GM10266 (cell line): ENCODE measurements at regions not wholly inside any gene's neighbourhood (a gene's known extent, or its start where the extent isn't known, plus 50 kb on each side); places are given as distances from the start of the nearest gene placed in this dataset.

Source experiments
- DNase-seq: peaks from one replicate; pipeline ENCODE4 v3.0.0; 2012; ENCODE audit errors: extremely low spot score
- CTCF ChIP-seq: IDR thresholded peaks from 2 replicates; pipeline ENCODE4 v1.5.1; 2012; ENCODE audit warnings: mild to moderate bottlenecking, low read depth; ENCODE audit not compliant: control insufficient read depth, insufficient read depth; ENCODE audit errors: missing control alignments

DNA sequence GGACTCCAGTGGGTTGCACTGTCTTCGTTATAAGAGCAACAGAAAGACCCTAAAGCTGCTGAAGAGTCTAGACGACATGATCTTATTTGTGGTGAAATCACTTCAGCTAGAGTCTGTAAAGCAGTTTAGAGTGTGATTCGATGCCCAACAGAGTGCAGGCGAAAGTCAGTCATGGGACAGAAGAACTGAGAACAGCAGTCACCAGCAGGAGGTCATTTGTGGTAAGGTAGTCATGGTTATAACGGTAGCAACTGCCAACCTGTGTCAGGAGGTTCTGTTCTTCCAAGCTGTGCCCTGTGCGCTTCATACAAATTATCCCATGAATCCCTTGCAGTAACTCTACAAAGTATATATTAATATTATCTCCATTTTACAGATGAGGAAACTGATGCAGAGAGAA is 954.1 kb downstream of the AACS start:
- TF ChIP-seq CTCF, result no peak

GRCh38 chr12:126021675-126022074 is 956.4 kb downstream of the AACS start:
- no peak for DNase-seq
- TF ChIP-seq CTCF, result no peak

More for the DNA sequence above, 954.1 kb downstream of the AACS start:
- no peak for DNase-seq

- no peak for TF ChIP-seq CTCF
- DNase-seq, result no peak
These were observed 962.6 kb downstream of the AACS start for GRCh38 chr12:126027825-126028224.

DNA sequence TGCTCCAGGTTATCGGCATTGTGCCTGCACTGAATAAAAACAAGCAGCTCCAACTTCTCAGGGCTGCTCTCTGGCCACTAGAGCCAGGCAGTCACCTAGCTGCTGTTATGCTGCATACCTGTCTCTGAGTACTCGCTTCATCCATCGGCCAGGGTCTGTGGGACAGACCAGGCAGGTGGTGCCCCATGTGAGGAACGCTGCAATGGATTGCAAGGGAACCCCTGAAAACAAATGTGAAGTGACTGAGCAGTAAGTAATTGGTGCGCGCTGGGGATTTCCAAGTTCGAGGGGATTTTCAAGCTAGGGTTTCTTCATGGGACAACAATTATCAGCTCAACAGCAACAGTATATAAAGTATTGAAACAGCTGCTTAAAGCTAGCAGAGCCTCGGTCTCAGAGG is 965.3 kb downstream of the AACS start:
- no peak for TF ChIP-seq CTCF
- DNase-seq, result no peak

DNA sequence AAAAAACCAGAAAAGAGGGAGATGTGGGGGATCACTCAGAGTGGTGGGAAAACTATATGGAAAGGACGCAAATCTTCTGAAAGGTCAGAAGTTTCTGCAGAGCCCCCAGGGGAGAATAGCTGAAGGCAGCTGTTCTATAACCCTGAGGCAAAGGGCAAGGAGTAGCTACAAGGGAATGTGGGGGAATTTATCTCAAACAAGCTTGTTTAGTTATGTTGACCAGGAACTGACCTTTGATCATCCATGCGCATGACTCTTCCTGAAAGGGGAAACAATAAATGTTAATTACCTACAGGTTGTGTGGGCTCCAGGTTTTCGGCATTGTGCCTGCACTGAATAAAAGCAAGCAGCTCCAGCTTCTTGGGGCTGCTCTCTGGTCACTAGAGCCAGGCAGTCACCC is 968.5 kb downstream of the AACS start:
- DNase-seq, result no peak
- no peak for TF ChIP-seq CTCF

GRCh38 chr12:126036348-126036747 is 971.1 kb downstream of the AACS start:
- no peak for TF ChIP-seq CTCF
- DNase-seq, result no peak

GRCh38 chr12:126038434-126038833 is 973.2 kb downstream of the AACS start:
- no peak for TF ChIP-seq CTCF
- DNase-seq, result no peak
